Activated CD8-positive, alpha-beta memory T cell treated with anti-CD3 and anti-CD28 coated beads, Interleukin-2, amount 10 ng/mL, durations not matched to agents 7 days and 5 days (primary cell): ENCODE measurements at regions not wholly inside any gene's neighbourhood (a gene's known extent, or its start where the extent isn't known, plus 50 kb on each side); places are given as distances from the start of the nearest gene placed in this dataset.

ENCODE experiments used
- ATAC-seq: fragments of 150-1000 bp; cut with Tn5 transposase; one replicate; pipeline ENCODE4 v1.10.0; 2021; ENCODE audit warnings: moderate library complexity
- CTCF ChIA-PET: fragments of 350-600 bp; sonication (Branson Sonifier 250); formaldehyde crosslinking; loops from one replicate; lab custom pipeline; 2021; ENCODE audit warnings: antibody characterized with exemption; lab: Charles Lee
- DNase-seq: peaks from one replicate; pipeline ENCODE4 v3.0.0-alpha.2; 2020
- H3K27ac Mint-ChIP-seq: one replicate; pipeline ENCODE4 v1.8.0; 2021; ENCODE audit warnings: mild to moderate bottlenecking, mixed read lengths
- H3K27me3 Mint-ChIP-seq: one replicate; pipeline ENCODE4 v1.8.0; 2021; ENCODE audit warnings: mixed read lengths
- H3K36me3 Mint-ChIP-seq: one replicate; pipeline ENCODE4 v1.8.0; 2021; ENCODE audit warnings: mild to moderate bottlenecking, mixed read lengths
- H3K4me1 Mint-ChIP-seq: one replicate; pipeline ENCODE4 v1.8.0; 2021; ENCODE audit warnings: mixed read lengths
- H3K4me3 Mint-ChIP-seq: one replicate; pipeline ENCODE4 v1.8.0; 2021; ENCODE audit warnings: mild to moderate bottlenecking, moderate library complexity, mixed read lengths
- H3K9me3 Mint-ChIP-seq: one replicate; pipeline ENCODE4 v1.8.0; 2022; ENCODE audit warnings: low read depth, mixed read lengths

GRCh38 chr5:28174691-28175090 lies 1136.3 kb upstream of the CDH9 start:
- Mint-ChIP-seq H3K27ac (no peak overlapping the region), H3K36me3 (no peaks in the 10 kb centered on the region), H3K9me3 (peaks cover 5% of the 10 kb centered on the region), H3K4me1 (no peaks in the 10 kb centered on the region), H3K4me3 (no peak overlapping the region), H3K27me3 (no peaks in the 10 kb centered on the region)
- no peak for DNase-seq
- CTCF ChIA-PET, result no interaction called here
- no peak for ATAC-seq

DNA sequence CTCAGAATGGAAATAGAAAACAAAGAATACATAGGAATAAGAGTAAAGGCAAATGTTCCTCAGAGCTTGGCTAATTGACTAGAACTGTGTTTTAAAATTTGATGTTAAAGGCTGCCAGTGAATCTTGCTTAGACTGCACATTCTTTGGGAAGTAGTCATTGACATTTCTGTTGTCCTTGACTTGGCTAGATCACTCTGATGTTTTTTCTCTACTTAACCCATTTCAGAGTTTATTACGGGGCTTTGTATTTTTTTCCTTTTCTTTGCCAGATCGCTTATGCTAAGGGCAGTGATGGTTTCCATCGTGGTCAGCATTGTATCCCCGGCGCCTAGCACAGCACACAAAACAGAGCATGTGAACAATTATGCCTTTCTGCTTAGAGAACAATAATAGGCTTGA lies 1126.7 kb upstream of the CDH9 start:
- ATAC-seq (no peak), DNase-seq (no peak)
- Mint-ChIP-seq H3K4me1 (no peaks in the 10 kb centered on the region), H3K36me3 (no peaks in the 10 kb centered on the region), H3K4me3 (no peak overlapping the region), H3K27me3 (no peaks in the 10 kb centered on the region), H3K9me3 (peaks cover 4% of the 10 kb centered on the region), H3K27ac (no peak overlapping the region)
- CTCF ChIA-PET, result no interaction called here

DNA sequence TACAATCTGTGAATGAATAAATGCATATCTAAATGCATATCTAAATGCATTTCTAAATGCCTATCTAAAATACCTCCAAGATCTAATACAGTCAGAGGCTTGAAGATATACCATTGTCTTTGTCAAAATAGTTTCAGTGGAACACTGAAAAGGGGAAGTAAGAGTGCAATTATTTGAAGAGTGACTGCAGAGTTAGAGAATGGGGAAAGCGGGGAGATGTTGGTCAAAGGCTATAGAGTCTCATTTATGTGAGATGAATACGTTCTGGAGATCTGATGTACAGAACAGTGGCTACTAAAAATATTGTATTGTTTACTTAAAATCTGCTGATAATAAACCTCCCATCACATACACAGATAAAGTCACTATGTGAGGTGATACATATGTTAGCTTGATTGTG lies 1126.2 kb upstream of the CDH9 start:
- ATAC-seq, result no peak
- Mint-ChIP-seq H3K4me1 (no peaks in the 10 kb centered on the region), H3K27me3 (no peaks in the 10 kb centered on the region), H3K27ac (no peak overlapping the region), H3K9me3 (peaks cover 4% of the 10 kb centered on the region), H3K4me3 (no peak overlapping the region), H3K36me3 (no peaks in the 10 kb centered on the region)
- DNase-seq, result no peak
- CTCF ChIA-PET, result no interaction called here

DNA sequence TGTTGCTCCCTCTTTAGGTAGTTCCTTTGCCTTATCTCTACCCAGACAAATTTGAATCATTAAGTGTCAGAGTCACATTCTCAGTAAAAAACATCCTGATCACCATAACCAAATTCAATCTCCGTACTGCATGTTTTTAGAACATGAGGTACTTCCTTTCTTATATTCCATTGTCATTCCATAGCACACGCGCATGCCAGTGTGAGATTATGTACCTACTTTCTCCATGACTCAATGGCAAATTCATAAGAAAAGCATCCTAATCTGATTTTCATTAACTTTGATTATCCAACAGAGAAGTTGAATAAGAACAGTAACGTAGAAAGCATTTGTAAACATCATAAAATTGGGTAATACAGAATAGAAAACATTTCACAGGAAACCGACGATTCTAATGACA lies 1118.6 kb upstream of the CDH9 start:
- Mint-ChIP-seq H3K27me3 (no peaks in the 10 kb centered on the region), H3K36me3 (no peaks in the 10 kb centered on the region), H3K27ac (no peak overlapping the region), H3K4me1 (no peaks in the 10 kb centered on the region), H3K4me3 (no peak overlapping the region), H3K9me3 (peaks cover 5% of the 10 kb centered on the region)
- DNase-seq, result no peak
- no peak for ATAC-seq
- CTCF ChIA-PET, result no interaction called here

GRCh38 chr5:28143519-28143918 lies 1105.1 kb upstream of the CDH9 start:
- Mint-ChIP-seq H3K4me3 (no peak overlapping the region), H3K9me3 (peaks cover 15% of the 10 kb centered on the region), H3K27me3 (no peaks in the 10 kb centered on the region), H3K4me1 (no peaks in the 10 kb centered on the region), H3K36me3 (no peaks in the 10 kb centered on the region), H3K27ac (no peak overlapping the region)
- no peak for ATAC-seq
- no peak for DNase-seq
- CTCF ChIA-PET, result no interaction called here

GRCh38 chr5:28132151-28132550 lies 1093.8 kb upstream of the CDH9 start:
- Mint-ChIP-seq H3K36me3 (no peaks in the 10 kb centered on the region), H3K27me3 (no peaks in the 10 kb centered on the region), H3K9me3 (peaks cover 7% of the 10 kb centered on the region), H3K4me3 (no peak overlapping the region), H3K27ac (no peak overlapping the region), H3K4me1 (no peaks in the 10 kb centered on the region)
- CTCF ChIA-PET, result no interaction called here
- ATAC-seq (no peak), DNase-seq (no peak)

DNA sequence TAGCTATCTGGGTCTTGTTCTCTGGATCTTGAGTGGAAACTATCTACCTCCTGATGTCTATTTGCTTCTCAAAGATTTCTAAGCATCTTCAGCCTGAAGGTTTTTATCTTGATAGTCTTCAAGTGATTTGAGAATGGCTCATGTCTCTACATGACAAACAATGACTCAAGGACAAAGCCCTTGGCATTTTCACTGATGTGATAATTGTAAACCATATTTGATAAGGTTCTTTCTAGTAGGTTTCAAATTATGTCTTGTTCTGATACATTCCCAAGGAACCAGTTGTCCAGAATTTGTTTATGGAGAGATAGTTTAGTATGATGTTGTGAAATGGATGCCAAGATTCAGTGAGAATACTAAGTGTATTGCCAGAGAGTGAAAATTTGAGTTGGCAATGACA lies 1079.3 kb upstream of the CDH9 start:
- ATAC-seq, result no peak
- CTCF ChIA-PET, result no interaction called here
- Mint-ChIP-seq H3K27ac (no peak overlapping the region), H3K4me1 (no peaks in the 10 kb centered on the region), H3K4me3 (no peak overlapping the region), H3K36me3 (peaks cover 1% of the 10 kb centered on the region), H3K9me3 (peaks cover 10% of the 10 kb centered on the region), H3K27me3 (no peaks in the 10 kb centered on the region)
- DNase-seq, result no peak

DNA sequence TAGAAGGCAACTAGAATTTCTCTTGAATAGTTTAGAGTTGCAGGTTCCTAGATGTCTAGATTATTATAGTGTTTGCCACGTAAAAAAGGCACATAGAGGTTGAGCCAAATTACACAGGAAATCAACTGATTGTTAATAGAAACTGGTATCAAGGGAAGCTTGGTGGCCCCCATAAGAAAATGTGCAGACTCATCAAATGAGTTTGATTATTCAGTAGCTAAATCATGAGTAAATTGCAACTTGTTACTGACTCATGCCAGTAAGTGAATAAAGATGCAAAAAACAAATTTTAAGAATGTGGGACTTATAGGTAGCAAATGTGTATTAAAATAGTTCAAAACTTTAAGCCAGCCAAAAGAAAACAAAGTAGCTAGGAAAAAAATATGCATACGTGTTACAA lies 1078.9 kb upstream of the CDH9 start:
- DNase-seq, result no peak
- Mint-ChIP-seq H3K27me3 (no peaks in the 10 kb centered on the region), H3K27ac (no peak overlapping the region), H3K36me3 (peaks cover 1% of the 10 kb centered on the region), H3K9me3 (peaks cover 9% of the 10 kb centered on the region), H3K4me3 (no peak overlapping the region), H3K4me1 (no peaks in the 10 kb centered on the region)
- ATAC-seq, result no peak
- CTCF ChIA-PET, result no interaction called here

GRCh38 chr5:28110781-28111180 lies 1072.4 kb upstream of the CDH9 start:
- CTCF ChIA-PET, result no interaction called here

GRCh38 chr5:28104080-28104479 lies 1065.7 kb upstream of the CDH9 start:
- CTCF ChIA-PET, result no interaction called here
- H3K27ac Mint-ChIP-seq, result no peak overlapping the region
- no peak for ATAC-seq
- no peaks in the 10 kb centered on the region for H3K9me3 Mint-ChIP-seq
- no peak overlapping the region for H3K4me3 Mint-ChIP-seq
- no peaks in the 10 kb centered on the region for H3K36me3 Mint-ChIP-seq
- H3K4me1 Mint-ChIP-seq, result no peaks in the 10 kb centered on the region
- H3K27me3 Mint-ChIP-seq, result no peaks in the 10 kb centered on the region
- no peak for DNase-seq

More at GRCh38 chr5:28110781-28111180, 1072.4 kb upstream of the CDH9 start:
- H3K9me3 Mint-ChIP-seq, result peaks cover 4% of the 10 kb centered on the region
- no peak overlapping the region for H3K4me3 Mint-ChIP-seq
- no peak for DNase-seq
- H3K4me1 Mint-ChIP-seq, result no peaks in the 10 kb centered on the region
- H3K27me3 Mint-ChIP-seq, result no peaks in the 10 kb centered on the region
- H3K36me3 Mint-ChIP-seq, result no peaks in the 10 kb centered on the region
- no peak for ATAC-seq
- H3K27ac Mint-ChIP-seq, result no peak overlapping the region

GRCh38 chr5:28084069-28084468 lies 1045.7 kb upstream of the CDH9 start:
- Mint-ChIP-seq H3K4me1 (no peaks in the 10 kb centered on the region), H3K27me3 (no peaks in the 10 kb centered on the region), H3K9me3 (peaks cover 9% of the 10 kb centered on the region), H3K27ac (no peak overlapping the region), H3K4me3 (no peak overlapping the region), H3K36me3 (no peaks in the 10 kb centered on the region)
- ATAC-seq, result no peak
- CTCF ChIA-PET, result no interaction called here
- no peak for DNase-seq

DNA sequence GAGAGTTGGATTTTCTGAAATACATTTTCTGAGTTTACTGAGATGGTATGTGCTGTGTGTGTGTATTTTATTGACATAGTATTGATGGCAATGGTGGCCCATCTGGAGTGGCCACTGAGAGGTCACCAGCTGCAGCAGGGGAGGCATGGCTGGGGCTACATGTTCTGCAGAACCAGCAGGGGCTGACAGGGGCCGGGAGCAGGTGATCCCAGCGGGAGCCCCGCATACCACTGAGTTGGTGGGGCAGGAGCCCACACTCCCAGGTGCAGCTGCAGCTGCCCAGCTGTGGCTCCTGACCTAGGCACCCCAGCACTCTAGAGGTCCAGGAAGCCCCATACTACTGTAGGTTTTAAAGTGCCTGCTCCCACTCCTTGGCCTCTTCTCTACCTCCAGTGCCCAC lies 1044.2 kb upstream of the CDH9 start:
- H3K4me1 Mint-ChIP-seq, result no peaks in the 10 kb centered on the region
- H3K27me3 Mint-ChIP-seq, result no peaks in the 10 kb centered on the region
- no peak for ATAC-seq
- no peak overlapping the region for H3K4me3 Mint-ChIP-seq
- CTCF ChIA-PET, result no interaction called here
- no peak for DNase-seq
- no peaks in the 10 kb centered on the region for H3K36me3 Mint-ChIP-seq
- no peak overlapping the region for H3K27ac Mint-ChIP-seq
- H3K9me3 Mint-ChIP-seq, result peaks cover 5% of the 10 kb centered on the region

GRCh38 chr5:28077291-28078240 lies 1039.2 kb upstream of the CDH9 start:
- CTCF ChIA-PET, result no interaction called here
- ATAC-seq (no peak), DNase-seq (no peak)
- Mint-ChIP-seq H3K36me3 (no peaks in the 10 kb centered on the region), H3K27ac (no peak overlapping the region), H3K4me1 (no peaks in the 10 kb centered on the region), H3K9me3 (peaks cover 12% of the 10 kb centered on the region), H3K27me3 (no peaks in the 10 kb centered on the region), H3K4me3 (no peak overlapping the region)

- no peak overlapping the region for H3K27ac Mint-ChIP-seq
- CTCF ChIA-PET, result no interaction called here
- no peak overlapping the region for H3K4me3 Mint-ChIP-seq
- DNase-seq, result no peak
- H3K4me1 Mint-ChIP-seq, result no peaks in the 10 kb centered on the region
- H3K9me3 Mint-ChIP-seq, result peaks cover 4% of the 10 kb centered on the region
- no peaks in the 10 kb centered on the region for H3K27me3 Mint-ChIP-seq
- no peak for ATAC-seq
- H3K36me3 Mint-ChIP-seq, result no peaks in the 10 kb centered on the region
Measured at GRCh38 chr5:28066856-28067255, 1028.5 kb upstream of the CDH9 start.
